GM19193 (cell line): ENCODE measurements at regions not wholly inside any gene's neighbourhood (a gene's known extent, or its start where the extent isn't known, plus 50 kb on each side); places are given as distances from the start of the nearest gene placed in this dataset.

Source experiments
- POLR2A ChIP-seq: IDR thresholded peaks from 4 replicates; pipeline ENCODE4 v1.6.1; 2011; ENCODE audit not compliant: insufficient read depth, insufficient read length; ENCODE audit errors: extremely low read depth

DNA sequence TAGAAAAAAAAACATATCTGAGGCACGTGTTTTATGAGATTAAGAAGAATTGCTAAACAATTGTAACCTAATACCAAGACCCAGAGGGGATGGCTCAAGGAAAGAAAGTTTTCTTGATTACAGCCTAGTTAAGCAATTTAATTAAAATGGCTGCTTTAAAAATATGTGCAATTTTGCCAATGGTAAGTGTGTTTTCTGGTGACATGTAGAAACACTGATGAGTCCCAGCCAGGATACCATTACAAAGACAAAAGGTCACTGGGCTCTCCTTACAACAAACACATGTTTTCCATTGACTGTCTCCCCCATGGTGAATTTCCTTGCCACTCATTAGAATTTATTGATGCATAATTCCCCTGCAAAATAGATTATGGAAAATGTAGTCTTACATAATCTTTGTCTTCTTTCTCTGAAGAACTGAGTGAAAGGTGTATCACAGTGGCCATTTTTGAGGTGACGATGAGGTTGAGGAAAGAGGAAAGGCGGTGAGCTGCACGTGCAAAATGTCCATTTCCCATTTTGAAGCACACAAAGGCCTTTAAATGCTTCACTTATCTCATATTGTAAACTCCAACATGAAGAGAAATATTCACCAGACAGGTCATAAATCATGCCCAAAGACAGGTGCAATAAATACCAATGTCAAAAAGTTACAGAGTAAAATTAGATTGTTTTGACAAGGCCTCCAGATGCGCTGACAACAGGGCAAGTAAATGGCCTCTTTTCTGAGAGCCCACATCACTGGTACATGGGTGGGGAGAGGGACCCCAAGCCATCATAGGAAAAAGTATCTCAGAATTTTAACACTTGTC, 696.9 kb downstream of the KCNJ2 start:
- no peak for TF ChIP-seq POLR2A

DNA sequence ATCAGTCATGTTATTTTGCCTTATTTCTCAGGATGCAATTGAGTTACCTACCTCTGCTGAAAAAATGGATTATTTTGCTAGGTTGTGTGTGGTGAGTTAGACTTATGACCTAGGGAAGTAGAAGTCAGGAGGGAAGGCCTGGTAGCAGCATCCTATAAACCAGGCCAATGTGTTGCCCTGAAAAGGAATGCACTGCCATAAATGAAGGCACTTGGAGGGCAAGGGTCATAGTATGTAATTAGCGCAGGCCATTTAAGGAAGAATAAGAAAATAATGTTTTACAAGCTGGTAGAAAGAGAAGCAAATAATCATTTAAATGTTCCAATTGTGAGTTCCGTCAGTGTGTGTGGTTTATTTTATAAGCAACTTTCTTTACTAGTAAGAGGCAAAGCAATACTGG, 698.8 kb downstream of the KCNJ2 start:
- no peak for TF ChIP-seq POLR2A

DNA sequence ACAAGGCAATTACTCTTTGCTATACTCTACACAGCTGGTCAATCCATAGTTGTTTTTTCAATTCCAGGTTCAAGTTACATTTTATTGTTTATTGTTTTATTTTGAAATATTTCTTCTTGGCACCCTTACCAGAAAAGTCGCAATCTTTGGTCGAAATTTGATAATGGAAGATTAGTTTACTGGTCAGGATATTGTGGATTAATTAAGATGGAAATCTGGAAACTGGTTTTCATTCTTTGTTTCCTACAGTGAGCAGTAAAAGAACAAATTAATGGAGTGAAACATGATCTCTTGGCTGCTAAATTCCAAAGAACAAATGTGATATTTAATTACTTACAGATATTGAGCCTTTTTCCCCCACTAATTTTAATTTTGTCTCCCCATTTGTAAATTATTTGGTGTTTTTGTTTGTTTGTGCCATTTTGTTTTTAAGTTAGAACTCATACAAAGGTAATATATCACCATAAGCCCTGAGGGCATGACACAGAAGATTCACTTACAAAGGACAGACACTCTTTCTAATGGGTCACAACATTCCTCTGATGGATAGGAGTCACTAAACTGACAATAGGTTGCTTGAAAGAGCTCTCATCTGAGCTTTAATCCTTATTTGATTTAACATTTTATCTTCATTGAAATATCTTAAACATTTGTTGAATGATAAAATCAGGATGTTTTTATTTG, 700.2 kb downstream of the KCNJ2 start:
- no peak for TF ChIP-seq POLR2A

DNA sequence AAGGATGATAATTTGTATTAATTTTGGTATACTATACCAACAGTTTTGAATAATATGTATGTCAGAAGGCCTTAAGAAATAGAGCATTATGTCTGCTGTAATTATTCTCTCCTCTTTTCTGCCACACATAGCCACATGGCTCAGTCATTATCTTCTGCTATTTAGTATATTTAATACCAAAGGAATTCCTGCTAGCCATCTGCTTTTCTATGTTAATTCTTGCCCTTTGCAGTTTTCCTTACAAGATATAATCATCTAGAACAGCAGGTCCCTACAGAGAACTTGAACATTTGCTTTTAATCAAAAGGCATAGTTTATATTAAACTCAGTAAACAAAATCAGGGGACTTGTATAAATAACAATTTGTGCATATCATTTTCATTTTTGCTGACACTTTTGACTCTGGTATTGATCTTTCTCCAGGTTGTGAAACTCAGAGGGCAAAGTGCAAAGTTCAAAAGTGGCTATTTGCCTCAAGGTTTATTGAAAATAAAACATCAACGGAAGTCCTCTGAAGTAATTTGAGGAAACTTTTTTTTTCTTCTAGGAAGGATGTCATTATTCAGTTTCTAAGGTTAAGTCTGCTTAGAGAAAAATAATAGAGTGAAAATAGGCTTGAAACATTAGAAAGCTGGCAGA, 702.0 kb downstream of the KCNJ2 start:
- TF ChIP-seq POLR2A: no peak

DNA sequence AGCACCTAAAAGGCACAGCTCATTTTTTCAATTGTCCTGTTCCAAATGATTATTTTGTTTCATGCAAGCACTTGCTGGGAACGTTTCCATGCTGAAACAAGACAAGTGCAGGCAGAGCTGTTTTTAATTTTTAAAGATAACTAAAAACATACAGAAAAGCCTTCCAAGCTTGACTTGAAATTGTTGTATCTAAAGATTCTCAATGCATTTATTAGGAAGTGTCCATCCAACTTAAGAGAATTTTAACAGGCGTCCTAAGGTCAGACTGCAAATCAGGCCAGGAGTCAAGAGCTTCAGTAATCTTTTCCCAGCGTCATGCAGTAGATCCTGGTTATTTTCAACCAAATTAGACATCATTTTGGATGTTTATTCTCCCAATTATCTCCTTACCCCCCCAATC, 702.8 kb downstream of the KCNJ2 start:
- TF ChIP-seq POLR2A: no peak

DNA sequence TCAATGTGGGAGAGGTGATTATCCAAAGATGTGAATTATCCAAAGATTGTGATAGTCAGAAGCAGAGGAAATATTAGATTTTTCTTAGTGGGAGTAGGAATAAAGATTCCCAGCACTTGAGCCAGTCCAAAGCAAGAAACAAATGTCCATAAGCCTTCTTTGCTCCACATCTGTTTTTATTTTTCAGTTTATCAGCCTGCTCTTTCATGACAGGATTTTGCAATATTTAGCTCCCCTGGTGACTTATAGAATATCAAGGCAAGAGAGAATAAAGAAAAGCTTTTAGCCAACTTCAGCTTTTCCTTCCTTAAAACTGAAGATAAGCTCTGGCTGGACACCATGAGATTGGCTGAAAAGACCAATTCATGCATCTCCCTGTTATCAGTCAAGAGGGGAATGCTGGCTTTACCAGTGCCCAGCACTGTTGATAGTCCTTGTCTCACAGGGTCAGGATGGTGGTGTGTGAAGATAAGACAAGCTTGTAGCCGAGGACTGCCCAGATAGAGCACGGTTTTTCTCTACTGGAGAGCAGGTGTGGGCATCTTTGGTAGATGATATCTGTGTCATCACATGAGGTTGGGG, 706.5 kb downstream of the KCNJ2 start:
- no peak for TF ChIP-seq POLR2A

DNA sequence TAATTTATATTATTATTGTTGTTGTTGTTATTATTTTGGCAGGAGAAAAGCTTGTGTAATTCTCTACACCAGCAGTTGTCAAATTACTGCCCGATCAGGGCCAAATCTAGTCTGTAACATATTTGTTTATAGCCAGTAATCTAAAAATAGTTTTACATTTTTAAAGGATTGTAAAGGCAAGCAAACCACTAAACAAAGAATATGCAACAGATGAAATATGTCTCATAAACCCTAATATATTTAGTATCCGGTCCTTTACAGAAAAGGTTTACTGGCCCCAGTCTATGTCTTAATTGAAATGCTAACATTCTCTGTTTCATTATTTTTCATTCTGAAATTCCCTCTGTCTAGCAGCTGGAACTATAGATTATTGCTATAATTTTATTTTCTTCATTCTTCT, 709.5 kb downstream of the KCNJ2 start:
- TF ChIP-seq POLR2A: no peak

DNA sequence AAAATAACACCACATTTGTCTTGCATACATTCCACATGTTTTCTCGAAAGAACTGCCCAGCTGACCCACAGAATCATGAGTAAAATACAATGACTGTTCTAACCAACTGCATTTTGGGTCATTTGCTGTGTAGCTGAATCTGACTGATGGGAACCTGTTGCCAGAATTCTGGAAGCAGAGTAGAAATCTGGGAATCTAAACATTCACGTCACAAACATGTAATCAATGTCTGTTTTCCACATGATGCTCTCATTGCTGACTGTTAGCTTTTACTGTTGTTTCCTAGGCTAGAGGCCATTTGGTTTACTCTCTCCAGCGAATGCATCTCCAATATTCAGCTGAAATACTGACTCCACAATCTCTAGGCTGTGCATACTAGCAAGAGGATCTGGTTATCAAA, 710.1 kb downstream of the KCNJ2 start:
- TF ChIP-seq POLR2A: no peak

DNA sequence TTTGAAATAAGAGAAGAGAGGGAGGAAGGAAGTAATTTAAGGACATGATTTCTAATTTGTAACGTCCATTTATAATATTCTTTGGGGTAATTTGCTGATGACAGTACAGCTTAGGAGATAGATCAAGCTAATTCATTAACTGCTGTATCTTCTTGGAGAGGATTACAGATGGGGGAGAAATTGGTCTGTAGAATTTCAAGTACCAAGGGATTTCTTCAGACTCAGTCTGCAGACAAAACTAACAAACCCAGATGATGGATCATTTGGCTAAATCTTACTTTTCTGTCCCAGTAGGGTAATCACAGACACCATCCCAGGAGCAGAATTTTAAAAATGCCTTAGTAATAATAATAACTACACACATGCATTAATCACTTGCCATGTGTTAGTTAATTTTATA, 711.8 kb downstream of the KCNJ2 start:
- TF ChIP-seq POLR2A: no peak

DNA sequence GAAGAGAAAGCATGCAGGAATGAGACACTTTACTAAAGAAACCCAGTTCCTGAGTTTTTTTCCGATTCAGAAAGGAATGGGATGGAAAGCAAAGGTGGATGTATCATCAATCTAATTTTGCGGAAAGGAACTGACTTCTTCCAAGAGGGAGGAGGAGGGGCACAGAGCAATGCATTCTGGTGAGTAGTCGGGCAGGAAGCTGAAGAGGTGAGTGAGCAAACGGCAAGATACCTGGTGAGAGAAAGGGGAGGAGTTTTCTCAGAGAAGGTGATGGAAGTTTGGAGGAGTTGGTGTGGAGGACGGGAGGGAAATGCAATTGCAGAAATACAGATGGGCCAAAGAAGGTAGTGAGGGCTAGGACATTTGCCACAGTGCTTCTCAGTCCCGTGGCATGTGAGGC, 713.2 kb downstream of the KCNJ2 start:
- no peak for TF ChIP-seq POLR2A

DNA sequence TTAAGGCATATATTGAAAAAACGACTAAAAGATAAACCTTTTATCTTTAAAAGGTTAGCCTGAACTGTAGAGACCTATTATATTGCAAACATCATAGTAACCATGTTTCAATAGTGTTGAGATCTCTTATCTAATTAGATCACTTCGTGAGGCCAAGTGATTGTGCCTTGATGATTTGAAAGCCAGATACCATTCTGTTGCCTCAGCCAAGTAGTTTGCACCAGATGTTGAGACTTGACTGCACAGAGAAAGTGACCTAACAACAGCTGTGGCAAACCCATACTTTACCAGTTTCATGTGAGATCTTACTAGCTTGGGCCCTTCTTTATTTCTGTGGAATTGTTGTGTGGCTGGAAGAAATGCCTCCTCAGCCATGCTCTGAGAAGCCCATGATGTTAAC, 717.3 kb downstream of the KCNJ2 start:
- no peak for TF ChIP-seq POLR2A

DNA sequence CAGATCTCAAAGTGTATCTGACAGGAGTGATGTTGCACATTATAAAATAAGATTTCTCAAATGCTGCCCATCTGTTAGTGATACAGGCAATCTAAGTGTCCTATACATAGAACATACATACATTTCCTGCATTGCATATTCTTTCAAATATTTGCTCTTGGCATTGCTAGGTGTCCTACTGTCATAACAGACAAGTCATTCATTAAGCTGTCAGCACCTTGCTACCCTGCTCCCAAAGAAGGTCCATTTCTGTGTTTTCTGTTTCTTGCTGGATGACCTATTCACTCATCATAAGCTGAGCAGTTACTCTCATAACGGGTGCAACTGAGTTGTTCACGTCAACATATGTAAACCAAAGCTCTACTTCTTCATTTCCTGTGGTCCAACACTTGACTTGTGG, 719.0 kb downstream of the KCNJ2 start:
- no peak for TF ChIP-seq POLR2A

DNA sequence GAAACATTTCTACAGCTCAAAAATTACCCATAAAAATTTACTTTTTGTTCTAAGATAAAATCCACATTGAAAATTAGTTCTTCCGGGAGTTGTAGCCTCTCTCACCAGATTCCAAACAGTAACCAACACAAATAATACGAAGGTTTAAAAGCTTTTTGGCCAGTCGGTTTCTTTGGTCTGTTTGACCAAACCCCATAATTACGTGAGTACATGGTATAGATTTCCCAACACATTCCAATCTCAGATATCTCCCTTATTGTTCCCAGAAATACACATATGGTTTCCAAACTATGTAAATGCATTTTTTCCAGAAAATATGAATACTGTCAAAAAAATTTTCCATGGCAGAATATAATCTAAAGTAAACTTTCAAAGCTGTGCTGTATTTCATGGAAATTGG, 722.0 kb downstream of the KCNJ2 start:
- TF ChIP-seq POLR2A: no peak

DNA sequence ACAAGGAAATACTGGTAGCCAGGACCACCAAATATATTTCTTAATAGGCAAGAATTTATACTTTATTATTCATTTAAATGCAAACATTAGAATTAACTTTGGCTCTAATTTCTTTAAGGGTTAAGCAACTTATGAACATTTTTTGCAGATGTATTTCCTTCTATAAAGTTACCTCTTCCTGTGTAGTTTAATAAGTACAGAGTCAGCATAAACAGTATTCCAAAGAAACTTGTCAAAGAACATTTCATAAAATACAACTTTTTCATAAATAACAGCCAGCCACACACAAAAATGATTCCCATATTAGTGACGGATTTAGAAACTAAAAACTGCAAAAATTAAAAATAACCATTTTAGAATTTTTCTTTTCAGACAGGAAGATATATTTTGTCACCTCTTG, 723.2 kb downstream of the KCNJ2 start:
- no peak for TF ChIP-seq POLR2A

DNA sequence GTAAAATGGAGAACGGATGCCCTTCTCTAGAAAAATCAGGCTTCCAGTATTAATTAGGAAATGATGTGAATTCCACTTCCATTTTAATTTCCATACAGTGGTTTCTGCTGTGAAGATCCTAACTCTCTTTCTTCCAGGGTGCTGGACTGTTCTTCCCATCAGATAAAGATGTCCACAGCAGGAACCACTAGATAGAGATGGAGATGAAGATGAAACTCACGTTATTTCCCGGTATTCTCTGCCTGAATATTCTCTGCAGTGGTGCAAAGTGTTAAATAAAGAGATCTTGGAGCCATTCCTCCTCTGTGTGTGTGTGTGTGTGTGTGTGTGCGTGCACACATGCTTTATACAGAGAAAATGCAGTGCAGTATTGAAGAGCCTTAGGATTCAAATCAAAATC, 727.5 kb downstream of the KCNJ2 start:
- TF ChIP-seq POLR2A: no peak
